Endothelial cell of umbilical vein (primary cell): ENCODE measurements at regions not wholly inside any gene's neighbourhood (a gene's known extent, or its start where the extent isn't known, plus 50 kb on each side); places are given as distances from the start of the nearest gene placed in this dataset.

Experiments used
- BruUV-seq: library from RNA; stranded (reverse); fragments of 400-500 nt; replicated peaks from 2 replicates; lab custom pipeline; 2021; lab: Mats Ljungman, UMichigan
- CTCF ChIA-PET: fragments of 300-600, 350-600 bp; sonication (Branson Sonifier 250); formaldehyde crosslinking; loops from one replicate; lab custom pipeline; 2021; ENCODE audit warnings: antibody characterized with exemption, inconsistent platforms; lab: Charles Lee
- POLR2A ChIA-PET: fragments of 300-600, 350-600 bp; sonication (Branson Sonifier 250); formaldehyde crosslinking; loops from one replicate; lab custom pipeline; 2021; ENCODE audit warnings: antibody characterized with exemption, inconsistent platforms; lab: Charles Lee
- DNase-seq: peaks from one replicate; pipeline ENCODE4 v3.0.0-alpha.2; 2011; ENCODE audit warnings: low read depth, low spot score
- FAIRE-seq: peaks from 2 replicates; lab custom pipeline; 2011; peaks lifted over from hg19 to GRCh38; lab: Jason Lieb, UNC
- H2AFZ ChIP-seq: 2 replicates; pipeline ENCODE4 v1.6.0; 2012; ENCODE audit warnings: low read depth, low read length, control low read depth, inconsistent platforms
- H3K27ac ChIP-seq: 2 replicates; pipeline ENCODE4 v1.5.1; 2011; ENCODE audit warnings: low read depth, mild to moderate bottlenecking, control low read depth, low read length, moderate library complexity; ENCODE audit not compliant: insufficient read depth
- H3K27me3 ChIP-seq, 2 experiments: 2 replicates each; pipeline versions ENCODE4 v1.6.0 to v1.6.1; 2011; ENCODE audit warnings: low read length in 2 of 2, mixed read lengths in 1 of 2; ENCODE audit not compliant: control insufficient read depth in 2 of 2, insufficient read depth in 2 of 2
- H3K36me3 ChIP-seq, 2 experiments: 2 replicates in 1 of 2; 3 replicates in 1 of 2; pipeline ENCODE4 v1.5.1; 2011; ENCODE audit warnings: low read length in 2 of 2, mild to moderate bottlenecking in 1 of 2, moderate library complexity in 1 of 2; ENCODE audit not compliant: control insufficient read depth in 2 of 2, insufficient read depth in 2 of 2; ENCODE audit errors: extremely low read depth in 1 of 2
- H3K4me1 ChIP-seq: 3 replicates; pipeline ENCODE4 v1.5.1; 2011; ENCODE audit warnings: mild to moderate bottlenecking, low read length; ENCODE audit not compliant: control insufficient read depth, insufficient read depth; ENCODE audit errors: extremely low read depth
- H3K4me2 ChIP-seq: 2 replicates; pipeline ENCODE4 v1.6.1; 2011; ENCODE audit warnings: low read length, control low read depth, mixed read lengths; ENCODE audit not compliant: insufficient read depth
- H3K4me3 ChIP-seq, 3 experiments: fragments of 200-600 bp in 1 of 3; sonication (generic), shearing (Covaris generic) in 1 of 3; replicated peaks in 1 of 3; 2 replicates each; pipeline ENCODE4 v1.5.1; 2011 to 2016; ENCODE audit warnings: control low read depth in 3 of 3, low read length in 3 of 3, mild to moderate bottlenecking in 2 of 3, inconsistent platforms in 1 of 3, low read depth in 1 of 3, moderate library complexity in 1 of 3; ENCODE audit not compliant: insufficient read depth in 1 of 3
- H3K79me2 ChIP-seq: 2 replicates; pipeline ENCODE4 v1.6.0; 2012; ENCODE audit warnings: low read length, inconsistent platforms; ENCODE audit not compliant: control insufficient read depth, insufficient read depth
- H3K9ac ChIP-seq: replicated peaks from 2 replicates; pipeline ENCODE3; 2011; ENCODE audit warnings: low read length, control low read depth; ENCODE audit not compliant: insufficient read depth; ENCODE audit errors: extremely low read depth
- H3K9me1 ChIP-seq: replicated peaks from 3 replicates; pipeline ENCODE4 v1.6.0; 2011; ENCODE audit warnings: mild to moderate bottlenecking, low read length; ENCODE audit not compliant: control insufficient read depth, insufficient read depth; ENCODE audit errors: extremely low read depth
- H3K9me3 ChIP-seq: replicated peaks from 2 replicates; pipeline ENCODE4 v1.5.1; 2012; ENCODE audit warnings: low read length, inconsistent platforms; ENCODE audit not compliant: control insufficient read depth, insufficient read depth
- H4K20me1 ChIP-seq: replicated peaks from 2 replicates; pipeline ENCODE3; 2011; ENCODE audit warnings: mild to moderate bottlenecking, low read length; ENCODE audit not compliant: control insufficient read depth, insufficient read depth; ENCODE audit errors: extremely low read depth
- CTCF ChIP-seq, 2 donors: IDR thresholded peaks; 1 replicate in 1 of 2; 2 replicates in 1 of 2; pipeline ENCODE4 v1.5.1; 2011; ENCODE audit warnings: low read length in 2 of 2, mild to moderate bottlenecking in 2 of 2, moderate library complexity in 2 of 2, control low read depth in 1 of 2, inconsistent platforms in 1 of 2, low read depth in 1 of 2; ENCODE audit not compliant: insufficient read depth in 1 of 2; ENCODE audit errors: extremely low read depth in 1 of 2
- EZH2 ChIP-seq: IDR thresholded peaks from 2 replicates; pipeline ENCODE4 v1.6.1; 2012; ENCODE audit warnings: borderline replicate concordance, low read depth, mild to moderate bottlenecking, moderate library complexity, low read length, inconsistent platforms; ENCODE audit not compliant: severe bottlenecking
- FOS ChIP-seq: IDR thresholded peaks from 2 replicates; pipeline ENCODE4 v1.6.1; 2011; ENCODE audit warnings: mild to moderate bottlenecking, low read length, moderate library complexity, borderline replicate concordance; ENCODE audit not compliant: insufficient read depth
- GATA2 ChIP-seq: IDR thresholded peaks from 2 replicates; pipeline ENCODE4 v1.7.0; 2011; ENCODE audit warnings: low read depth, mild to moderate bottlenecking, moderate library complexity, mixed read lengths, low read length; ENCODE audit not compliant: insufficient read length, insufficient read depth
- JUN ChIP-seq: IDR thresholded peaks from 2 replicates; pipeline ENCODE4 v1.6.1; 2011; ENCODE audit warnings: borderline replicate concordance, low read depth; ENCODE audit not compliant: insufficient read length, insufficient read depth
- MAX ChIP-seq: IDR thresholded peaks from 2 replicates; pipeline ENCODE4 v1.6.1; 2011; ENCODE audit not compliant: insufficient read depth, insufficient read length
- MYC ChIP-seq: IDR thresholded peaks from one replicate; pipeline ENCODE4 v1.6.1; 2011; ENCODE audit warnings: mild to moderate bottlenecking, low read depth, low read length
- POLR2A ChIP-seq: IDR thresholded peaks from 2 replicates; pipeline ENCODE4 v1.6.1; 2012; ENCODE audit warnings: low read depth, mild to moderate bottlenecking, control low read depth, low read length
- POLR2AphosphoS5 ChIP-seq: IDR thresholded peaks from 2 replicates; pipeline ENCODE4 v1.6.1; 2012; ENCODE audit warnings: low read depth, mild to moderate bottlenecking, control low read depth, low read length, moderate library complexity; ENCODE audit not compliant: insufficient read depth
- dilution Hi-C: fragments of 300-500 bp; cut with MboI; formaldehyde crosslinking; loops from one replicate; pipeline ENCODE4 v1.15.0; 2019; ENCODE audit warnings: low sequenced_read_pairs; ENCODE audit not compliant: extremely low pct_ligation_motif_present
- intact Hi-C: fragments of 100-400 bp; cut with micrococcal nuclease; formaldehyde crosslinking; loops from one replicate; pipeline ENCODE4 v1.10.0; 2022

GRCh38 chr6:40112350-40112749 is 178.1 kb upstream of the MOCS1 start:
- no TSS peak for BruUV-seq
- H3K36me3 ChIP-seq = no peaks in the 10 kb centered on the region
- H3K79me2 ChIP-seq = no peaks in the 10 kb centered on the region
- ChIA-PET POLR2A (no interaction called here), CTCF (no interaction called here)
- H3K4me3 ChIP-seq = no peak overlapping the region
- H3K9me3 ChIP-seq = peaks cover 8% of the 10 kb centered on the region
- dilution Hi-C loops (no loop called here), intact Hi-C loops (no loop called here)
- H2AFZ ChIP-seq = no peak overlapping the region
- no peaks in the 10 kb centered on the region for H3K9me1 ChIP-seq
- H4K20me1 ChIP-seq = no peaks in the 10 kb centered on the region
- no peak overlapping the region for H3K9ac ChIP-seq
- no peak overlapping the region for H3K4me2 ChIP-seq
- FAIRE-seq = no peak
- no peaks in the 10 kb centered on the region for H3K4me1 ChIP-seq
- TF ChIP-seq EZH2 = no peak
- no peak for TF ChIP-seq FOS
- no peak for TF ChIP-seq JUN
- no peak for TF ChIP-seq MAX
- TF ChIP-seq GATA2 = no peak
- TF ChIP-seq CTCF (IDR thresholded peaks at IDR 0.05; ENCODE audit: extremely low read depth in 1 of 2, insufficient read depth in 1 of 2, low read depth in 1 of 2, low read length in 2 of 2) = no peak
- TF ChIP-seq POLR2AphosphoS5 = no peak
- no peak for TF ChIP-seq POLR2A
- TF ChIP-seq MYC = no peak
- H3K27me3 ChIP-seq = no peaks in the 10 kb centered on the region
- no peak overlapping the region for H3K27ac ChIP-seq
- no peak for DNase-seq
